ENCODE measurements at regions not wholly inside any gene's neighbourhood (a gene's known extent, or its start where the extent isn't known, plus 50 kb on each side); places are given as distances from the start of the nearest gene placed in this dataset.

- no peaks in the 10 kb centered on the region for H3K9me3 ChIP-seq
- H3K36me3 ChIP-seq = no peaks in the 10 kb centered on the region
- no peak overlapping the region for H3K4me3 ChIP-seq
- WGBS, 2 donors (ENCODE audit: low coverage in 1 of 2) = 31 to 43% methylated on average over 2 to 3 of the region's 3 CpGs
- H3K27ac ChIP-seq = no peak overlapping the region
- H3K27me3 ChIP-seq = no peaks in the 10 kb centered on the region
- no peak for DNase-seq
- H3K4me1 ChIP-seq = peaks cover 0 to 11% (median 0%) of the 10 kb centered on the region in 4 donors
- intact Hi-C loops (cut with DNase I; ENCODE audit: low total_unique reads) = no loop called here
- in situ Hi-C loops (cut with MboI; ENCODE audit: low pct_ligation_motif_present in 1 of 4, low pct_unique_long_range_greater_than_20kb in 1 of 4, low sequenced_read_pairs in 3 of 4) = no loop called here
- TF ChIP-seq EP300 (IDR thresholded peaks at IDR 0.05; ENCODE audit: low read depth) (no peak), POLR2AphosphoS5 (IDR thresholded peaks at IDR 0.05) (no peak), POLR2A (IDR thresholded peaks at IDR 0.05) (no peak), CTCF (IDR thresholded peaks at IDR 0.05) (no peak)
These were observed 771.6 kb upstream of the ZNF608 start for GRCh38 chr5:125517973-125518550.

- intact Hi-C loops (cut with DNase I; ENCODE audit: low total_unique reads) = no loop called here
- WGBS, 2 donors (ENCODE audit: low coverage in 1 of 2) = 41 to 56% methylated on average over 1 of the region's 1 CpG
- in situ Hi-C loops (cut with MboI; ENCODE audit: low pct_ligation_motif_present in 1 of 4, low pct_unique_long_range_greater_than_20kb in 1 of 4, low sequenced_read_pairs in 3 of 4) = no loop called here
These were observed 774.9 kb upstream of the ZNF608 start for GRCh38 chr5:125521289-125521688.

GRCh38 chr5:125525356-125525755, 778.9 kb upstream of the ZNF608 start:
- intact Hi-C loops (cut with DNase I; ENCODE audit: low total_unique reads) = no loop called here
- no peak overlapping the region for H3K4me3 ChIP-seq
- no peak for DNase-seq
- H3K9me3 ChIP-seq = no peaks in the 10 kb centered on the region
- no peaks in the 10 kb centered on the region for H3K36me3 ChIP-seq
- H3K27ac ChIP-seq = no peak overlapping the region
- H3K4me1 ChIP-seq = peaks cover 0 to under 1% (median 0%) of the 10 kb centered on the region in 4 donors
- no peaks in the 10 kb centered on the region for H3K27me3 ChIP-seq
- in situ Hi-C loops (cut with MboI; ENCODE audit: low pct_ligation_motif_present in 1 of 4, low pct_unique_long_range_greater_than_20kb in 1 of 4, low sequenced_read_pairs in 3 of 4) = no loop called here
- 58 to 81% methylated on average over 4 of the region's 4 CpGs for WGBS, 2 donors (ENCODE audit: low coverage in 1 of 2)
- no peak for TF ChIP-seq CTCF (IDR thresholded peaks at IDR 0.05)
- no peak for TF ChIP-seq POLR2A (IDR thresholded peaks at IDR 0.05)

More at GRCh38 chr5:125521289-125521688, 774.9 kb upstream of the ZNF608 start:
- Histone ChIP-seq H3K9me3 (no peaks in the 10 kb centered on the region), H3K36me3 (no peaks in the 10 kb centered on the region), H3K27me3 (no peaks in the 10 kb centered on the region), H3K4me3 (no peak overlapping the region), H3K27ac (no peak overlapping the region), H3K4me1 (peaks cover 0 to 11% (median 0%) of the 10 kb centered on the region in 4 donors)
- TF ChIP-seq CTCF (IDR thresholded peaks at IDR 0.05) (no peak), POLR2AphosphoS5 (IDR thresholded peaks at IDR 0.05) (no peak), POLR2A (IDR thresholded peaks at IDR 0.05) (no peak), EP300 (IDR thresholded peaks at IDR 0.05; ENCODE audit: low read depth) (no peak)
- DNase-seq = no peak

GRCh38 chr5:125526966-125527365, 780.5 kb upstream of the ZNF608 start:
- in situ Hi-C loops (cut with MboI; ENCODE audit: low pct_ligation_motif_present in 1 of 4, low pct_unique_long_range_greater_than_20kb in 1 of 4, low sequenced_read_pairs in 3 of 4) = no loop called here
- no peak for DNase-seq

More at GRCh38 chr5:125526966-125527365, 780.5 kb upstream of the ZNF608 start:
- intact Hi-C loops (cut with DNase I; ENCODE audit: low total_unique reads) = no loop called here
- Histone ChIP-seq H3K36me3 (no peaks in the 10 kb centered on the region), H3K27me3 (no peaks in the 10 kb centered on the region), H3K27ac (no peak overlapping the region), H3K4me3 (no peak overlapping the region), H3K9me3 (no peaks in the 10 kb centered on the region), H3K4me1 (peaks cover 0 to 13% (median 2%) of the 10 kb centered on the region in 4 donors)
- TF ChIP-seq CTCF (IDR thresholded peaks at IDR 0.05) (no peak), POLR2A (IDR thresholded peaks at IDR 0.05) (no peak), EP300 (IDR thresholded peaks at IDR 0.05; ENCODE audit: low read depth) (no peak)
